Common myeloid progenitor, CD34-positive (primary cell): ENCODE measurements at regions not wholly inside any gene's neighbourhood (a gene's known extent, or its start where the extent isn't known, plus 50 kb on each side); places are given as distances from the start of the nearest gene placed in this dataset.

ENCODE experiments used
- CTCF ChIA-PET: fragments of 350-600 bp; sonication (Branson Sonifier 250); formaldehyde crosslinking; loops from one replicate; lab custom pipeline; 2021; ENCODE audit warnings: antibody characterized with exemption; lab: Charles Lee
- POLR2A ChIA-PET: fragments of 350-600 bp; sonication (Branson Sonifier 250); formaldehyde crosslinking; loops from one replicate; lab custom pipeline; 2021; ENCODE audit warnings: antibody characterized with exemption; lab: Charles Lee
- DNase-seq, 3 donors: peaks; one replicate each; pipeline versions ENCODE4 v3.0.0 to v3.0.0-alpha.2; 2013
- H3K27ac ChIP-seq, 2 experiments: 1 replicate in 1 of 2; 2 replicates in 1 of 2; pipeline ENCODE4 v1.7.0; 2013; ENCODE audit warnings: inconsistent platforms in 2 of 2, low read length in 2 of 2, mild to moderate bottlenecking in 2 of 2, low read depth in 1 of 2, moderate library complexity in 1 of 2; ENCODE audit not compliant: severe bottlenecking in 2 of 2, insufficient read depth in 1 of 2, poor library complexity in 1 of 2
- H3K27me3 ChIP-seq, 5 experiments: replicated peaks in 2 of 5; 1 replicate in 3 of 5; 2 replicates in 2 of 5; pipeline versions ENCODE4 v1.6.1 to v1.7.0; 2013; ENCODE audit warnings: low read length in 4 of 5, mild to moderate bottlenecking in 2 of 5, moderate library complexity in 2 of 5, inconsistent platforms in 1 of 5; ENCODE audit not compliant: insufficient read depth in 5 of 5, control insufficient read depth in 4 of 5
- H3K36me3 ChIP-seq, 4 experiments: 1 replicate in 2 of 4; 2 replicates in 2 of 4; pipeline versions ENCODE4 v1.6.1 to v1.7.0; 2013; ENCODE audit warnings: low read length in 3 of 4, control low read depth in 1 of 4, mild to moderate bottlenecking in 1 of 4; ENCODE audit not compliant: control insufficient read depth in 4 of 4, insufficient read depth in 4 of 4
- H3K4me1 ChIP-seq, 4 experiments: 1 replicate in 3 of 4; 2 replicates in 1 of 4; pipeline versions ENCODE4 v1.6.1 to v1.7.1; 2013; ENCODE audit warnings: low read length in 3 of 4, mild to moderate bottlenecking in 3 of 4, control low read depth in 1 of 4, inconsistent platforms in 1 of 4, moderate library complexity in 1 of 4; ENCODE audit not compliant: control insufficient read depth in 4 of 4, insufficient read depth in 4 of 4; ENCODE audit errors: control extremely low read depth in 1 of 4
- H3K4me3 ChIP-seq, 7 experiments: 1 replicate in 4 of 7; 2 replicates in 3 of 7; pipeline versions ENCODE4 v1.5.1 to v1.7.0; 2013; ENCODE audit warnings: mild to moderate bottlenecking in 7 of 7, low read length in 6 of 7, moderate library complexity in 6 of 7, inconsistent platforms in 2 of 7, low read depth in 2 of 7, control low read depth in 1 of 7; ENCODE audit not compliant: insufficient read depth in 4 of 7, control insufficient read depth in 1 of 7; ENCODE audit errors: extremely low read depth in 1 of 7
- H3K9me3 ChIP-seq, 5 experiments: 1 replicate in 4 of 5; 2 replicates in 1 of 5; pipeline versions ENCODE4 v1.6.1 to v1.7.1; 2013; ENCODE audit warnings: low read length in 4 of 5, mild to moderate bottlenecking in 2 of 5, inconsistent platforms in 1 of 5, low read depth in 1 of 5, moderate library complexity in 1 of 5; ENCODE audit not compliant: control insufficient read depth in 4 of 5, insufficient read depth in 2 of 5; ENCODE audit errors: control extremely low read depth in 1 of 5
- WGBS: methylation state at CpG from one replicate; pipeline ENCODE4 v1.1.5; 2013; ENCODE audit not compliant: insufficient coverage; 5-methylcytosine and 5-hydroxymethylcytosine counted together

GRCh38 chrX:45598861-45599260, 398.2 kb upstream of the DIPK2B start:
- DNase-seq = no peak
- WGBS = 82% methylated on average over 2 of the region's 3 CpGs
- peaks cover 0 to 2% (median 0%) of the 10 kb centered on the region in 4 experiments for H3K4me1 ChIP-seq
- H3K4me3 ChIP-seq = no peak overlapping the region
- peaks cover 0 to 6% (median 0%) of the 10 kb centered on the region in 5 experiments for H3K27me3 ChIP-seq
- POLR2A ChIA-PET = no interaction called here
- no peaks in the 10 kb centered on the region for H3K9me3 ChIP-seq
- no peak overlapping the region for H3K27ac ChIP-seq
- H3K36me3 ChIP-seq = no peaks in the 10 kb centered on the region
- CTCF ChIA-PET = no interaction called here

GRCh38 chrX:45596188-45596808, 395.6 kb upstream of the DIPK2B start:
- 67% methylated on average over 1 of the region's 2 CpGs for WGBS
- POLR2A ChIA-PET = no interaction called here

GRCh38 chrX:45592101-45592500, 391.4 kb upstream of the DIPK2B start:
- DNase-seq = no peak

More at GRCh38 chrX:45596188-45596808, 395.6 kb upstream of the DIPK2B start:
- Histone ChIP-seq H3K27me3 (peaks cover 0 to 2% (median 0%) of the 10 kb centered on the region in 5 experiments), H3K9me3 (no peaks in the 10 kb centered on the region), H3K27ac (no peak overlapping the region), H3K4me1 (no peaks in the 10 kb centered on the region), H3K4me3 (no peak overlapping the region), H3K36me3 (no peaks in the 10 kb centered on the region)
- CTCF ChIA-PET = no interaction called here
- DNase-seq = no peak

GRCh38 chrX:45591650-45592049, 391.0 kb upstream of the DIPK2B start:
- H3K36me3 ChIP-seq = no peaks in the 10 kb centered on the region
- ChIA-PET CTCF (no interaction called here), POLR2A (no interaction called here)
- 82% methylated on average over 2 of the region's 2 CpGs for WGBS
- H3K4me3 ChIP-seq = no peak overlapping the region
- no peak overlapping the region for H3K27ac ChIP-seq
- DNase-seq = no peak
- H3K27me3 ChIP-seq = peaks cover 0 to 2% (median 0%) of the 10 kb centered on the region in 5 experiments
- H3K9me3 ChIP-seq = no peaks in the 10 kb centered on the region
- no peaks in the 10 kb centered on the region for H3K4me1 ChIP-seq

More at GRCh38 chrX:45592101-45592500, 391.4 kb upstream of the DIPK2B start:
- 93% methylated on average over 2 of the region's 3 CpGs for WGBS
- H3K27ac ChIP-seq = no peak overlapping the region
- H3K4me1 ChIP-seq = no peaks in the 10 kb centered on the region
- POLR2A ChIA-PET = no interaction called here
- H3K4me3 ChIP-seq = no peak overlapping the region
- peaks cover 0 to 2% (median 0%) of the 10 kb centered on the region in 5 experiments for H3K27me3 ChIP-seq
- H3K36me3 ChIP-seq = no peaks in the 10 kb centered on the region
- no peaks in the 10 kb centered on the region for H3K9me3 ChIP-seq
- CTCF ChIA-PET = no interaction called here

GRCh38 chrX:45584717-45585116, 384.0 kb upstream of the DIPK2B start:
- H3K27ac ChIP-seq = no peak overlapping the region
- ChIA-PET CTCF (no interaction called here), POLR2A (no interaction called here)
- H3K36me3 ChIP-seq = no peaks in the 10 kb centered on the region
- no peaks in the 10 kb centered on the region for H3K4me1 ChIP-seq
- no peaks in the 10 kb centered on the region for H3K27me3 ChIP-seq
- H3K9me3 ChIP-seq = peaks cover 0 to 7% (median 6%) of the 10 kb centered on the region in 5 experiments
- no peak for DNase-seq
- WGBS = no CpG with 5 or more reads among the region's 2 CpGs
- H3K4me3 ChIP-seq = no peak overlapping the region

- no peaks in the 10 kb centered on the region for H3K4me1 ChIP-seq
- peaks cover 0 to 9% (median 8%) of the 10 kb centered on the region in 5 experiments for H3K9me3 ChIP-seq
- H3K4me3 ChIP-seq = no peak overlapping the region
- no peaks in the 10 kb centered on the region for H3K27me3 ChIP-seq
- no peaks in the 10 kb centered on the region for H3K36me3 ChIP-seq
- no peak overlapping the region for H3K27ac ChIP-seq
- POLR2A ChIA-PET = no interaction called here
- 100% methylated on average over 1 of the region's 1 CpG for WGBS
- CTCF ChIA-PET = no interaction called here
- DNase-seq = no peak
Measured at GRCh38 chrX:45577361-45577760, 376.7 kb upstream of the DIPK2B start.

GRCh38 chrX:45571453-45571852, 370.8 kb upstream of the DIPK2B start:
- WGBS = 72% methylated on average over 2 of the region's 4 CpGs
- Histone ChIP-seq H3K36me3 (no peaks in the 10 kb centered on the region), H3K27me3 (no peaks in the 10 kb centered on the region), H3K27ac (no peak overlapping the region), H3K9me3 (no peaks in the 10 kb centered on the region), H3K4me3 (no peak overlapping the region), H3K4me1 (no peaks in the 10 kb centered on the region)
- ChIA-PET CTCF (no interaction called here), POLR2A (no interaction called here)
- DNase-seq = no peak
